ENCODE measurements at regions not wholly inside any gene's neighbourhood (a gene's known extent, or its start where the extent isn't known, plus 50 kb on each side); places are given as distances from the start of the nearest gene placed in this dataset.
"Not testable (repeated sequence)": the region's sequence is repeated elsewhere in the genome, so short reads cannot be mapped to it uniquely, and the experiment has no call there.

GRCh38 chrX:55326985-55327384 lies 62.3 kb upstream of the PAGE3 start:
- ATAC-seq (no peak), DNase-seq (no peak)
- Mint-ChIP-seq H3K4me1 (no peaks in the 10 kb centered on the region), H3K27ac (no peak overlapping the region), H3K4me3 (no peak overlapping the region), H3K27me3 (no peaks in the 10 kb centered on the region), H3K9me3 (peaks cover 0 to 14% of the 10 kb centered on the region in 2 donors)

GRCh38 chrX:55335296-55335695 lies 70.6 kb upstream of the PAGE3 start:
- no peak overlapping the region for H3K4me3 Mint-ChIP-seq
- peak overlapping the region in 1 of 2 donors; percentile 58 for H3K27ac Mint-ChIP-seq
- no peak for ATAC-seq
- H3K27me3 Mint-ChIP-seq, result no peaks in the 10 kb centered on the region
- H3K4me1 Mint-ChIP-seq, result peaks cover 8% of the 10 kb centered on the region
- DNase-seq, result no peak
- no peaks in the 10 kb centered on the region for H3K9me3 Mint-ChIP-seq

GRCh38 chrX:55336176-55336575 lies 71.5 kb upstream of the PAGE3 start:
- no peak for DNase-seq
- H3K4me1 Mint-ChIP-seq, result peaks cover 13% of the 10 kb centered on the region
- H3K4me3 Mint-ChIP-seq, result no peak overlapping the region
- ATAC-seq, result no peak
- peak overlapping the region in 1 of 2 donors; percentile 19 for H3K27ac Mint-ChIP-seq
- H3K27me3 Mint-ChIP-seq, result no peaks in the 10 kb centered on the region
- no peaks in the 10 kb centered on the region for H3K9me3 Mint-ChIP-seq

GRCh38 chrX:55340896-55341433 lies 76.2 kb upstream of the PAGE3 start:
- H3K27ac Mint-ChIP-seq, result no peak overlapping the region
- DNase-seq (no peak), ATAC-seq (no peak)
- no peaks in the 10 kb centered on the region for H3K27me3 Mint-ChIP-seq
- peaks cover 29% of the 10 kb centered on the region for H3K4me1 Mint-ChIP-seq
- no peak overlapping the region for H3K4me3 Mint-ChIP-seq
- H3K9me3 Mint-ChIP-seq, result no peaks in the 10 kb centered on the region

GRCh38 chrX:55342533-55343501 lies 78.1 kb upstream of the PAGE3 start:
- no peaks in the 10 kb centered on the region for H3K27me3 Mint-ChIP-seq
- H3K4me3 Mint-ChIP-seq, result peak overlapping the region; percentile 14 to 39
- no peaks in the 10 kb centered on the region for H3K9me3 Mint-ChIP-seq
- H3K4me1 Mint-ChIP-seq, result peaks cover 29% of the 10 kb centered on the region
- peak; percentile 17 to 41 for DNase-seq
- H3K27ac Mint-ChIP-seq, result peak overlapping the region; percentile 7 to 28
- ATAC-seq, result peak; percentile 84

GRCh38 chrX:55356609-55357008 lies 91.9 kb upstream of the PAGE3 start:
- DNase-seq, result no peak
- H3K9me3 Mint-ChIP-seq, result peaks cover 12 to 17% of the 10 kb centered on the region in 2 donors
- ATAC-seq, result no peak
- H3K4me1 Mint-ChIP-seq, result peaks cover 9% of the 10 kb centered on the region
- no peak overlapping the region for H3K4me3 Mint-ChIP-seq
- no peak overlapping the region for H3K27ac Mint-ChIP-seq
- no peaks in the 10 kb centered on the region for H3K27me3 Mint-ChIP-seq

- DNase-seq, result no peak
- H3K27ac Mint-ChIP-seq, result no peak overlapping the region
Measured at GRCh38 chrX:55357236-55357635, 92.5 kb upstream of the PAGE3 start.

GRCh38 chrX:55379396-55379795 lies 72.5 kb upstream of the MAGEH1 start:
- ATAC-seq (no peak), DNase-seq (no peak)
- Mint-ChIP-seq H3K27me3 (no peaks in the 10 kb centered on the region), H3K4me1 (no peaks in the 10 kb centered on the region), H3K4me3 (no peak overlapping the region), H3K9me3 (peaks cover 6% of the 10 kb centered on the region in 2 donors), H3K27ac (no peak overlapping the region)

More at GRCh38 chrX:55357236-55357635, 92.5 kb upstream of the PAGE3 start:
- Mint-ChIP-seq H3K4me1 (peaks cover 9% of the 10 kb centered on the region), H3K9me3 (peaks cover 12 to 17% of the 10 kb centered on the region in 2 donors), H3K4me3 (no peak overlapping the region), H3K27me3 (no peaks in the 10 kb centered on the region)
- no peak for ATAC-seq

GRCh38 chrX:55389376-55389775 lies 62.6 kb upstream of the MAGEH1 start:
- Mint-ChIP-seq H3K9me3 (peaks cover 6 to 17% of the 10 kb centered on the region in 2 donors), H3K27ac (no peak overlapping the region), H3K4me3 (no peak overlapping the region), H3K27me3 (no peaks in the 10 kb centered on the region), H3K4me1 (no peaks in the 10 kb centered on the region)
- ATAC-seq (no peak), DNase-seq (no peak)

- ATAC-seq, DNase-seq, H3K9me3 Mint-ChIP-seq, H3K27me3 Mint-ChIP-seq, H3K4me3 Mint-ChIP-seq: not testable (repeated sequence)
- Mint-ChIP-seq H3K4me1 (peaks cover 14% of the 10 kb centered on the region), H3K27ac (peak overlapping the region; percentile 48 to 74)
Measured at GRCh38 chrX:55396836-55397235, 55.1 kb upstream of the MAGEH1 start.
